Prostate gland (tissue), 2 donors: ENCODE measurements at regions not wholly inside any gene's neighbourhood (a gene's known extent, or its start where the extent isn't known, plus 50 kb on each side); places are given as distances from the start of the nearest gene placed in this dataset.

Experiments
- DNase-seq: peaks from one replicate; pipeline ENCODE4 v3.0.0-alpha.2; 2019; ENCODE audit warnings: low spot score
- H3K27ac ChIP-seq, 2 donors: fragments of 200-600 bp; sonication (generic); 2 replicates each; pipeline ENCODE4 v1.5.1; 2017 to 2019
- H3K27me3 ChIP-seq: fragments of 200-600 bp; sonication (generic); replicated peaks from 2 replicates; pipeline ENCODE4 v1.5.1; 2019; ENCODE audit not compliant: insufficient read depth
- H3K36me3 ChIP-seq, 2 donors: fragments of 200-600 bp; sonication (generic); 1 replicate in 1 of 2; 2 replicates in 1 of 2; pipeline versions ENCODE4 v1.5.1 to v1.8.1; 2017 to 2019
- H3K4me1 ChIP-seq: fragments of 200-600 bp; sonication (generic); replicated peaks from 2 replicates; pipeline ENCODE4 v1.5.1; 2019
- H3K4me3 ChIP-seq, 2 donors: fragments of 200-600 bp; sonication (generic); 2 replicates each; pipeline ENCODE4 v1.5.1; 2017 to 2019
- H3K9me3 ChIP-seq: fragments of 200-600 bp; sonication (generic); 2 replicates; pipeline ENCODE4 v1.5.1; 2017
- CTCF ChIP-seq, 4 experiments: fragments of 200-600 bp in 2 of 4; fragments of 450-650 bp in 2 of 4; sonication (generic) in 2 of 4; IDR thresholded peaks; 1 replicate in 3 of 4; 2 replicates in 1 of 4; pipeline ENCODE4 v1.5.1; 2016 to 2019; ENCODE audit warnings: antibody characterized with exemption in 4 of 4, mild to moderate bottlenecking in 2 of 4, moderate library complexity in 2 of 4
- POLR2A ChIP-seq: fragments of 450-650 bp; IDR thresholded peaks from one replicate; pipeline ENCODE4 v1.6.1; 2016; ENCODE audit warnings: antibody characterized with exemption, mild to moderate bottlenecking
- POLR2AphosphoS5 ChIP-seq: sonication (generic); formaldehyde crosslinking; IDR thresholded peaks from one replicate; pipeline ENCODE4 v1.6.1; 2017; ENCODE audit warnings: antibody characterized with exemption
- WGBS: methylation state at CpG from one replicate; pipeline ENCODE4 v1.1.5; 2018; 5-methylcytosine and 5-hydroxymethylcytosine counted together
- intact Hi-C: fragments of 100-400 bp; cut with DNase I; formaldehyde crosslinking; loops from one replicate; pipeline ENCODE4 v1.14.2; 2022

- DNase-seq = no peak
- TF ChIP-seq POLR2A = no peak
- no peak for TF ChIP-seq POLR2AphosphoS5
- TF ChIP-seq CTCF (IDR thresholded peaks at IDR 0.05) = no peak
- Histone ChIP-seq H3K4me3 (no peak overlapping the region), H3K27ac (no peak overlapping the region), H3K9me3 (no peaks in the 10 kb centered on the region), H3K27me3 (peaks cover 2% of the 10 kb centered on the region), H3K36me3 (no peaks in the 10 kb centered on the region), H3K4me1 (no peaks in the 10 kb centered on the region)
- 59% methylated on average over 8 of the region's 8 CpGs for WGBS
- intact Hi-C loops = no loop called here
Observed at GRCh38 chr15:79529157-79529785, 97.1 kb downstream of the MINAR1 start.

GRCh38 chr15:79535536-79535935 is 103.4 kb downstream of the MINAR1 start:
- TF ChIP-seq CTCF (IDR thresholded peaks at IDR 0.05) = no peak
- no peak for TF ChIP-seq POLR2A
- TF ChIP-seq POLR2AphosphoS5 = no peak
- Histone ChIP-seq H3K27ac (no peak overlapping the region), H3K4me1 (no peaks in the 10 kb centered on the region), H3K36me3 (no peaks in the 10 kb centered on the region), H3K4me3 (no peak overlapping the region), H3K9me3 (no peaks in the 10 kb centered on the region), H3K27me3 (no peaks in the 10 kb centered on the region)
- no peak for DNase-seq
- 78% methylated on average over 3 of the region's 3 CpGs for whole genome bisulfite sequencing
- intact Hi-C loops = no loop called here

- Histone ChIP-seq H3K27ac (no peak overlapping the region), H3K4me3 (no peak overlapping the region), H3K36me3 (no peaks in the 10 kb centered on the region), H3K27me3 (no peaks in the 10 kb centered on the region), H3K4me1 (no peaks in the 10 kb centered on the region), H3K9me3 (no peaks in the 10 kb centered on the region)
- DNase-seq = no peak
- TF ChIP-seq POLR2AphosphoS5 (no peak), CTCF (IDR thresholded peaks at IDR 0.05) (no peak), POLR2A (no peak)
- intact Hi-C loops = no loop called here
- 90% methylated on average over 5 of the region's 5 CpGs for WGBS
Observed at GRCh38 chr15:79538527-79538926, 106.4 kb downstream of the MINAR1 start.

GRCh38 chr15:79539401-79539800 is 107.3 kb downstream of the MINAR1 start:
- no peak for TF ChIP-seq POLR2AphosphoS5
- no peak for TF ChIP-seq POLR2A
- TF ChIP-seq CTCF (IDR thresholded peaks at IDR 0.05) = no peak
- Histone ChIP-seq H3K27me3 (no peaks in the 10 kb centered on the region), H3K27ac (no peak overlapping the region), H3K4me3 (no peak overlapping the region), H3K4me1 (no peaks in the 10 kb centered on the region), H3K36me3 (no peaks in the 10 kb centered on the region), H3K9me3 (no peaks in the 10 kb centered on the region)
- intact Hi-C loops = no loop called here
- WGBS = 80% methylated on average over 3 of the region's 3 CpGs
- DNase-seq = no peak

GRCh38 chr15:79540551-79540950 is 108.4 kb downstream of the MINAR1 start:
- TF ChIP-seq POLR2A = no peak
- Histone ChIP-seq H3K4me1 (no peaks in the 10 kb centered on the region), H3K4me3 (no peak overlapping the region), H3K27ac (no peak overlapping the region), H3K9me3 (no peaks in the 10 kb centered on the region), H3K36me3 (no peaks in the 10 kb centered on the region), H3K27me3 (no peaks in the 10 kb centered on the region)
- intact Hi-C loops = no loop called here
- no peak for DNase-seq
- 93% methylated on average over 2 of the region's 2 CpGs for WGBS
